ENCODE measurements at regions not wholly inside any gene's neighbourhood (a gene's known extent, or its start where the extent isn't known, plus 50 kb on each side); places are given as distances from the start of the nearest gene placed in this dataset.

- Histone ChIP-seq H3K4me3 (replicated peaks; ENCODE audit: insufficient read depth, low read length) (no peak overlapping the region), H3K27me3 (ENCODE audit: insufficient read depth, poor library complexity, severe bottlenecking) (no peaks in the 10 kb centered on the region), H3K27ac (replicated peaks) (no peak overlapping the region)
- no peak for TF ChIP-seq GABPA (IDR thresholded peaks at IDR 0.05; ENCODE audit: low read depth)
- no peak for TF ChIP-seq SPI1 (IDR thresholded peaks at IDR 0.05; ENCODE audit: borderline replicate concordance, low read depth)
- TF ChIP-seq POLR2AphosphoS5 (IDR thresholded peaks at IDR 0.05; ENCODE audit: low read depth) = no peak
- TF ChIP-seq REST (IDR thresholded peaks at IDR 0.05; ENCODE audit: insufficient replicate concordance, low read depth) = no peak
- TF ChIP-seq CTCF (IDR thresholded peaks at IDR 0.05; ENCODE audit: insufficient read depth, low read length) = no peak
- no peak for DNase-seq (ENCODE audit: low read depth in 1 of 2, low spot score in 1 of 2)
These were observed 104.5 kb upstream of the AGA start for GRCh38 chr4:177546745-177547144.

GRCh38 chr4:177547985-177548384 is 105.7 kb upstream of the AGA start:
- Histone ChIP-seq H3K27me3 (ENCODE audit: insufficient read depth, poor library complexity, severe bottlenecking) (no peaks in the 10 kb centered on the region), H3K27ac (replicated peaks) (no peak overlapping the region), H3K4me3 (replicated peaks; ENCODE audit: insufficient read depth, low read length) (no peak overlapping the region)
- TF ChIP-seq REST (IDR thresholded peaks at IDR 0.05; ENCODE audit: insufficient replicate concordance, low read depth) = no peak
- DNase-seq (ENCODE audit: low read depth in 1 of 2, low spot score in 1 of 2) = no peak

- peak in 1 of 2 experiments; percentile 2 for DNase-seq (ENCODE audit: low read depth in 1 of 2, low spot score in 1 of 2)
- H3K4me3 ChIP-seq (replicated peaks; ENCODE audit: insufficient read depth, low read length) = no peak overlapping the region
- H3K27ac ChIP-seq (replicated peaks) = no peak overlapping the region
- no peak for TF ChIP-seq REST (IDR thresholded peaks at IDR 0.05; ENCODE audit: insufficient replicate concordance, low read depth)
- TF ChIP-seq SPI1 (IDR thresholded peaks at IDR 0.05; ENCODE audit: borderline replicate concordance, low read depth) = no peak
- peak; percentile 22 for TF ChIP-seq CTCF (IDR thresholded peaks at IDR 0.05; ENCODE audit: insufficient read depth, low read length)
- TF ChIP-seq GABPA (IDR thresholded peaks at IDR 0.05; ENCODE audit: low read depth) = no peak
- no peak for TF ChIP-seq POLR2AphosphoS5 (IDR thresholded peaks at IDR 0.05; ENCODE audit: low read depth)
- peaks cover 2% of the 10 kb centered on the region for H3K27me3 ChIP-seq (ENCODE audit: insufficient read depth, poor library complexity, severe bottlenecking)
These were observed 112.9 kb upstream of the AGA start for GRCh38 chr4:177555007-177555574.

Measured in HL-60 (cell line).